Fibroblast of lung (primary cell): ENCODE measurements at regions not wholly inside any gene's neighbourhood (a gene's known extent, or its start where the extent isn't known, plus 50 kb on each side); places are given as distances from the start of the nearest gene placed in this dataset.

Experiments used
- CTCF ChIP-seq, 2 donors: IDR thresholded peaks in 1 of 2; conservative IDR thresholded peaks in 1 of 2; 1 replicate in 1 of 2; 2 replicates in 1 of 2; pipeline ENCODE4 v1.5.1; 2011 to 2012; ENCODE audit warnings: low read length in 2 of 2, control low read depth in 1 of 2, inconsistent platforms in 1 of 2, low read depth in 1 of 2, mild to moderate bottlenecking in 1 of 2
- EZH2 ChIP-seq: IDR thresholded peaks from 2 replicates; pipeline ENCODE4 v1.5.1; 2012; ENCODE audit warnings: low read length, control low read depth, mild to moderate bottlenecking; ENCODE audit errors: missing control alignments

DNA sequence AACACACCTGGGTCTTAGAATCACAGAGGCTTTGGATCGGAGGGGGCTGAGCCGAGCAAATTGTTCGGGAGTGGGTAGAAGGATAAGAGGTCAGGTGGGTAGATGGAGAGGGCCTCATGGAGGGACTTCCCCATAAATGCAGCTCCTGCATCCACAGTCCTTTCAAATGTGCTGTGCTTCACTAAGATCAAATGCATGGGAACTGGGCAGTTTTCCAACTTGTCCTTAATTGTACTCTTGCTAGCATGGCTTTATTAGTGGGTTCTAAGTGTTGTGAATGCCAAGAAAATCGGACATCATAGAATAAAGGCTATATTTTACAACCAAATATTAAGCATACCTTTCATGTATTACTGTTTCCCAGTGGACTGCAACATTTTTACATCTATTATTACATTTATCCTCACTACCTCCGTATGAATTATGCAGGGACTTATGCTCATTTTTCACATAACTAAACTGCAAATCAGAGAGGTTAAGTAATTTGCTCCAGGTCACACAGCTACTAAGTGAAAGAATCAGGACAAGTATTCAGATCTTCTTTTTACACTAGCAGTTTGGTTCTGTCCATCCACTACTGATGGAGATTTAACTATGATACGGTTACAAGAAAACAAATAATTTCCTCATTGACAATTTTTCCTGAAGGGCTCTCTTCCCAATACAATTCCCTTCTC lies 174.5 kb upstream of the RUNX1 start:
- TF ChIP-seq CTCF (conservative IDR thresholded peaks at IDR 0.05 in 1 of 2, IDR thresholded peaks at IDR 0.05 in 1 of 2; ENCODE audit: low read depth in 1 of 2, low read length in 2 of 2) (no peak), EZH2 (no peak)
